Suppressor macrophage treated with lipopolysaccharide for 1 hour (primary cell): ENCODE measurements at regions not wholly inside any gene's neighbourhood (a gene's known extent, or its start where the extent isn't known, plus 50 kb on each side); places are given as distances from the start of the nearest gene placed in this dataset.
"Not testable (repeated sequence)": the region's sequence is repeated elsewhere in the genome, so short reads cannot be mapped to it uniquely, and the experiment has no call there.

Source experiments
- DNase-seq, 3 donors: peaks; one replicate each; pipeline ENCODE4 v3.0.0-alpha.2; 2020 to 2022

- no peak for DNase-seq
These were observed 141.9 kb downstream of the MID1IP1 start for GRCh38 chrX:38943120-38943519.

GRCh38 chrX:38948046-38948445 is 146.8 kb downstream of the MID1IP1 start:
- DNase-seq, result no peak

GRCh38 chrX:38954520-38954919 is 153.3 kb downstream of the MID1IP1 start:
- no peak for DNase-seq

DNA sequence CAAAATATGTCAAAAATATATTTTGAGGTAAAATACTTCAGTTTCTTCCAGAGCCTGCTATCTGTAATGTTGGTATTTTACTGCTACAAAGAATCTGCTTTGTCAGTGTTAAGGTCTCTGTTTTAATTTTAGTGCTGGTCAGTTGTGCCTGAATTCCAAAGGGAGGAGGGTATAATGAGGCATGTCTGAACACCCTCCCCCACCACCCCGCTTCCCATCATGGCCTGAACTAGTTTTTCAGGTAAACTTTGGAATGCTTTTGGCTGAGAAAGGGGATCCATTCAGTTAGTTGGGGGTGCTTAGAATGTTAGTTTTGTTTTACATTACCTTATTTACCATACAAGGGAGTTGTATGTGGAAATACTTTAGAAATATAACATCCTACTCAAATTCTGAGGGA is 158.5 kb downstream of the MID1IP1 start:
- no peak for DNase-seq

- no peak for DNase-seq
These were observed 158.9 kb downstream of the MID1IP1 start for GRCh38 chrX:38960137-38960536.

DNA sequence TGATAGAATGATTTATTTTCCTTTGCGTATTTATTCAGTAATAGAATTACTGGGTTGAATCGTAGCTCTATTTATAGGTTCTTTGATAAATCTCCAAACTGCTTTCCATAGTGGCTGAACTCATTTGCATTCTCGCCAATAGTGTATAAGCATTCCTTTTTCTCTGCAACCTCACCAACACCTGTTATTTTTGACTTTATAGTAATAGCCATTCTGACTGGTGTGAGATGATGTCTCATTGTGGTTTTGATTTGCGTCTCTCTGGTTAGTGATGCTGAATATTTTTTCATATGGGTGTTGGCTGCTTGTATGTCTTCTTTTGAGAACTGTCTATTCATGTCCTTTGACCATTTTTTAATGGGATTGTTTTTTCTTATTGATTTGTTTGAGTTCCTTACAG is 160.7 kb downstream of the MID1IP1 start:
- DNase-seq, result no peak

DNA sequence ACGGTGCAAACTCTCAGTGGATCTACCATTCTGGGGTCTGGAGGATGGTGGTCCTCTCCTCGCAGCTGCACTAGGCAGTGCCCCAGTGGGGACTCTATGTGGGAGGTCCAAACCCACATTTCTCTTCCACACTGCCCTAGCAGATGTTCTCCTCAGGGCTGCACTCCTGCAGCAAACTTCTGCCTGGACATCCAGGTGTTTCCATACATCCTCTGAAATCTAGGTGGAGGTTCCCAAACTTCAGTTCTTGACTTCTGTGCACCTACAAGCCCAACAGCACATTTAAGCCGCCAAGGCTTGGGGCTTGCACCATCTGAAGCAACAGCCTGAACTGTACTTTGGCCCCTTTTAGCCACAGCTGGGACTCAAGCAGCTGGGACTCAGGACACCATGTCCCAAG is 162.0 kb downstream of the MID1IP1 start:
- not testable (repeated sequence) for DNase-seq

DNA sequence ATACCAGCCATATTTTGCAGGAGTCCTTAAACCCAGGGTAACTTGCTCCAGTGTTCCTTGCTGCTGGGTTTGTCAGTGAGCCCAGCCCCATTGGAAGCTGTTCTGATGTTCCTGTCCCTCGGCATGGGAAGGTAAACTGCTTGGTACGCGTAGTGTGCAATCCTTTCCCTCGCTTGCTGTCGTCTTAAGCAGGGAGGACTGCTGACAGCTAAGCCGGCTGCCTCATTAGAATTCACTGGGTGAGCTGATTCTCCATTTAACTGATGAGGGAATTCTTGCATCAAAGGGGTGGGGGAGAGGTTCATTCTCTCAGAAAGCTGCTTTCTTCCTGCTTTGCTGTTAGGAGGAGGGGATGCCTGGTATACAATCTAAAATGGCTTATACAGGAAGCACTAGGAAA is 164.6 kb downstream of the MID1IP1 start:
- DNase-seq, result no peak

DNA sequence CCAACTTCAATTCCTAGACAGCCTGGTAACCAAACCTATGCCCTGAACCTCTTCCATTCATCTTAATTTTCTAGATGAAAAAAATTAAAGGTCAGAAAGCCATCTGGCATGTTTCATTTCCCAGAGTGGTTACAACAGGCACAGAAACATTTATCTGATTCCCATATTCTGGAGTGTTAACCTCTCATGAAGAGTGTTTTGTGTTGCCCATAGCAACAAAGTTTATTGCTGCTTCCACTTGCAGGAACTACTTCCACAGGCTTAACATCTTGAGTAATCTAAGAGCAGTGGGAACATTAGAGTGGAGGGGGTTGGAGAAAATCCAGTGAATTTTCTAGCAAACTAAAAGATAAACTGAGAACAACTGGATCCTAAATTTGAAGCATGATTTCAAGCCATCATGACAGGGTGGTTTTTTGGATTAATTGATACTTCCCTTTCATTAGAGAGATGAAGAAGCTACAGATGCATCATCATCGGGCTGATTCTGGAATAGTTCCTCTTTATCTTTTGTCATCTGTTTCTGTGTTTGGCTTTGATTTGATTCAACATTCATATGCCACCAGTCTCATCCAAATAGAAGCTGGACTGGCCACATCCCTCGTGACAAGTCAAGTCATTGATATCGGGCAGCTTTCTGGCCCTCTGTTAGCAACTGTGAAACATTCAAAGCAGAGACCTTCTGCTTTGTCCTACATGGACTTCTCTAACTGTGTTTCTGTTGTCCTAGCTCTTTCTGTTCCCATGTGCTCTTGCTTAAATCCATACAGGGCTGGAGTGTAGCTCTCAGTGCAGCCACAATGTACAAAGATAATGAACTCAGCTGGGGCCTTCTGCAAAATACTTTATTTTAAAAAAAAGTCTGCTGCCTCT is 167.3 kb downstream of the MID1IP1 start:
- peak; percentile 18 to 53 (median 33) for DNase-seq

DNA sequence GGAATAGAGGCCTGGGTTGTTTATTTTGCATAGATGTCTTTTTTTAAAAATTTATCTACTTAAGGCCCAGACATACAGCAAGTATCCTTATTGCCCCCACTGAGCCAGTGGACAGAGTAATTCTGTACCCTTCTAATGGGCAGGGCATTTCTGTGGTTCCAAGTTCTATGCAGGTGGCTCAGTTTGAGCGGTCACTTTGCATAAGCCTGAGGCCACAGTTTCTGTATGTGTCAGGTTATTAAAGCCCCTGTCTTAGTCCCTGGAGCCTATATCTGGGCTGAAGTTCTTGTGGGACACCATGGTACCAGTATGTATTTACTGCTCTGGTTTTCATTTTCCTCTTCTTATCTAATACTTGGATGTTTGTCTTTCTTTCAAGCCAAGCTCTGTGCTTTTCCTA is 168.8 kb downstream of the MID1IP1 start:
- no peak for DNase-seq

DNA sequence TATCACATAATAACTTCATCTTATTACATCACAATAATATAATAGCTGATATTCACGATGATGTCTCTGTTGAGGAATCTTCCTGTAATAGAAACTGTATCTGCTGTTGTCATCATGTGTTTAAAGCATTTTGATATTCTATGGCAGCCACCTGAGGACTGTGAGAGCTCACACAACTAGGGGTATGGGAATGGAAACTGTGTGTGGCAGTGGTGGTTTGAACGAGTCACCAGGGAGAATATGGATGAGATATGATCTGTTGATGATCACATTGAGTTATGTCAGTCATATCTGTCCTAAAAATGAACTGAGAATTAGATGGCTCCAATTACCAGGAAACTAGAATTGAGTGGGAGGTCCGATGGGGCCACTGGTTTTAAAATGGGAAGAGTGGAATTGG is 169.6 kb downstream of the MID1IP1 start:
- peak in 1 of 3 donors; percentile 37 for DNase-seq

- peak; percentile 69 to 78 (median 73) for DNase-seq
These were observed 172.1 kb downstream of the MID1IP1 start for GRCh38 chrX:38973322-38973721.

GRCh38 chrX:38974542-38974941 is 173.3 kb downstream of the MID1IP1 start:
- no peak for DNase-seq

GRCh38 chrX:38975368-38975942 is 174.2 kb downstream of the MID1IP1 start:
- no peak for DNase-seq

GRCh38 chrX:38982370-38982769 is 181.1 kb downstream of the MID1IP1 start:
- DNase-seq, result no peak

DNA sequence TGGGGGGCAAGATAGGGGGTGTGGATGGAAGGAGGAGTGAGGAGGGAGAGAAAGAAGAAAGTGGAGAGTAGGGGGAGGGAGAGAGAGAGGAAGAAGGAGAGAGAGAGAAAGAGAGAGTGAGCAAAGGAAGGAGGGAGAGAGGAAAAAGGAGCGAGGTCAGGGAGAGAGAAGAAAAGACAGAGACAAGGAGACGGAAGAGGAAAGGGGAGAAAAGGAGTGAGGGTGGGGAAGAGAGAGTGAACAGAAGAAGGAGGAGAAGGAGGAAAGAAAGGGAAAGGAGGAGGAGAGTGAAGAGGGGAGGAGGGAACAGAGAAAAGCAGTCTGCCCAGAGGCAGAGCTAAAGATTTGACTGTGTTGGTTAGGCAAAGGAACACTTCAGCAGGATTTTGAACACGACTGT is 181.6 kb downstream of the MID1IP1 start:
- no peak for DNase-seq

DNA sequence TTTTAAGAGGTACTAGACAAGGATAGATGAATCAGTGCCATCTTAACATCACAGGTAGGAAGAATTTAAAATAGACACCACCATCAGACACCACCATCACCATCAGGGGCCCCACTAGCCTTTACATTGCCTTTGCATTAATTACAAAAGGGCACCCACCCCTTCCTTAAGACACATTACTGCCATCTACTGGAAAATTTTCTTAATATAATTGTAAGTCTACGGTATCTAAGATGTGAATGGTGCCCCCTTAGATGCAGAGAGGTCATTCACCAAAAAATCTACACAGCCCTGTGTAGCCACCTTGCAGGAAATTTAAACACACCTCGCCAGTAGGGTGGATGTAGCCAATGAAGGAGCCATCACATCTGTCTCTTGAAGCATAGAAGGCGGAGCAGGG is 184.1 kb downstream of the MID1IP1 start:
- peak; percentile 43 to 70 (median 69) for DNase-seq

DNA sequence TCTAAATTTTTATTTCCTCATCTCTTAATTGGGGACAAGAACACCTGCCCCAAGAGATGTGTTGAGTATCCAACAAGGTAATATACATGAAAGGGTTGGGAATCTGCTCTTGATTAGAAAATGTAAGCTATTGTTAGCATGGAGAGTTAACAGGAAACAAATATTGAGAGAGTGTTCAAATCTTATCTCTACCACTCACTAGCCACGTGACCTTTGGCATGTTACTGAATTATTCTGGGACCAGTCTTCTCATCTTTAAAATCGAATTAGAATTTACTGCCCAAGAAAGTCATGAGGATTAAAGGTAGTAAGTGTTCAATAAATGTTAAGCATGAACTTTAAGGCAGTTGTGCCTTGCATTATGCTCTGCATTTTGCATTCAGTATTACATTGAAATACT is 184.7 kb downstream of the MID1IP1 start:
- DNase-seq, result no peak

GRCh38 chrX:38986586-38986985 is 185.3 kb downstream of the MID1IP1 start:
- DNase-seq, result no peak

- no peak for DNase-seq
These were observed 186.0 kb downstream of the MID1IP1 start for GRCh38 chrX:38987198-38987651.

GRCh38 chrX:38988301-38988700 is 187.0 kb downstream of the MID1IP1 start:
- no peak for DNase-seq

GRCh38 chrX:38989076-38989475 is 187.8 kb downstream of the MID1IP1 start:
- peak; percentile 42 to 68 (median 62) for DNase-seq

DNA sequence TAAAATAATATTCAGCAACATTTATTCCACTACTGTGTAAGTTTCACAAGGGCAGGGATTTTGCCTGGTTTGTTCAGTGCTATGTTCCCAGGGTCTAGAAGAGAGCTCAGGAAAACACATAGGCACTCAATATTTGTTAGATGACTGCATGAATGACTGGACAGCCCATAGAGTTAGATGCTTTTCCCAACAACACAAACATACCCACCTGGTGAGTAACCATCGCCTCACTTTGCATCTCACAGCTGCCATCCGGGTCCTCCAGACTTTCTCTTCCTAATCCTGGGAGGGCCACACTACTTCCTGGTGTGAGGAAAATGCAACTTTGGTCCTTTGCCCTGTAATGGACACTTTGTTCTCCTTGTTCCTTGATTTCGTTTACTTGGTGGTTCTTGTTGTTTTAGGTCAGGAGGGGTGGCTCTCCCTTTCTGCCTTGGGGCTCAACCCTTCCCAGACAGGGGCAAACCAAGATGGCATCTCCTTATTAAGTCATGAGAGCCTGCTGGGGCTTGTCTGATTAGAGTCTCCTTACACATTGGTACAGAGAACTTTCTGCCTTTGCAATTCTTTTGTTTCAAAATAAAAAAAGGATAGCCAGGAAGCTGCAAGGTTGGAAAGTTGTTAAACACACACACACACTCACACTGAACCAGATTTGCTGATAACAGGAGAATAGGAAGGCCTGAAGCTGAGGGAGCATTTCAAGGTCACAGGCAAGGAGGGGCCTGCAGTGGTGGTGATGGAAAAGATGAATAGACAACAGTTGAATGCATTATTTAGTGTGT is 190.6 kb downstream of the MID1IP1 start:
- DNase-seq, result no peak
